Liver (tissue), 8 donors: ENCODE measurements at regions not wholly inside any gene's neighbourhood (a gene's known extent, or its start where the extent isn't known, plus 50 kb on each side); places are given as distances from the start of the nearest gene placed in this dataset.

Experiments used
- DNase-seq: peaks from one replicate; pipeline ENCODE4 v3.0.0-alpha.2; 2017; ENCODE audit warnings: low spot score
- H3K27ac ChIP-seq, 2 donors: one replicate each; pipeline ENCODE4 v1.7.0; 2013; ENCODE audit warnings: inconsistent platforms in 2 of 2, low read length in 2 of 2, control low read depth in 1 of 2, low read depth in 1 of 2, mild to moderate bottlenecking in 1 of 2
- H3K27me3 ChIP-seq, 4 donors: one replicate each; pipeline versions ENCODE4 v1.6.1 to v1.7.0; 2013; ENCODE audit warnings: low read length in 3 of 4, inconsistent platforms in 1 of 4, mild to moderate bottlenecking in 1 of 4, moderate library complexity in 1 of 4; ENCODE audit not compliant: control insufficient read depth in 4 of 4, insufficient read depth in 4 of 4
- H3K36me3 ChIP-seq, 4 donors: one replicate each; pipeline versions ENCODE4 v1.6.1 to v1.7.0; 2013; ENCODE audit warnings: low read length in 3 of 4, mild to moderate bottlenecking in 3 of 4, low read depth in 1 of 4, moderate library complexity in 1 of 4; ENCODE audit not compliant: control insufficient read depth in 4 of 4, insufficient read depth in 3 of 4
- H3K4me1 ChIP-seq, 4 donors: one replicate each; pipeline versions ENCODE4 v1.6.1 to v1.7.0; 2013; ENCODE audit warnings: low read length in 3 of 4, mild to moderate bottlenecking in 3 of 4, moderate library complexity in 1 of 4; ENCODE audit not compliant: control insufficient read depth in 4 of 4, insufficient read depth in 4 of 4
- H3K4me3 ChIP-seq, 3 donors: one replicate each; pipeline versions ENCODE4 v1.6.1 to v1.7.0; 2013; ENCODE audit warnings: low read length in 3 of 3, control low read depth in 1 of 3, low read depth in 1 of 3, mild to moderate bottlenecking in 1 of 3
- H3K9ac ChIP-seq, 2 donors: one replicate each; pipeline ENCODE4 v1.7.0; 2013; ENCODE audit warnings: low read length in 2 of 2, mild to moderate bottlenecking in 2 of 2, moderate library complexity in 2 of 2, control low read depth in 1 of 2, low read depth in 1 of 2
- H3K9me3 ChIP-seq, 4 donors: one replicate each; pipeline versions ENCODE4 v1.6.1 to v1.7.0; 2013; ENCODE audit warnings: low read length in 3 of 4; ENCODE audit not compliant: control insufficient read depth in 4 of 4
- CTCF ChIP-seq: fragments of 150-350 bp; IDR thresholded peaks from 2 replicates; pipeline ENCODE4 v1.5.1; 2017; ENCODE audit warnings: improper control_type of control experiment, low read depth, low read length; ENCODE audit not compliant: missing input control
- EGR1 ChIP-seq, 2 donors: IDR thresholded peaks; 2 replicates each; pipeline ENCODE4 v1.6.1; 2016 to 2018; ENCODE audit warnings: antibody characterized with exemption in 2 of 2, low read depth in 2 of 2
- FOXA1 ChIP-seq: IDR thresholded peaks from 2 replicates; pipeline ENCODE4 v1.6.1; 2016; ENCODE audit warnings: antibody characterized with exemption
- FOXA2 ChIP-seq: IDR thresholded peaks from 2 replicates; pipeline ENCODE4 v1.6.1; 2016; ENCODE audit warnings: antibody characterized with exemption
- GABPA ChIP-seq, 2 donors: IDR thresholded peaks in 1 of 2; conservative IDR thresholded peaks in 1 of 2; 2 replicates each; pipeline ENCODE4 v1.6.1; 2016; ENCODE audit warnings: antibody characterized with exemption in 2 of 2, mild to moderate bottlenecking in 1 of 2, moderate library complexity in 1 of 2
- HNF4A ChIP-seq, 2 donors: conservative IDR thresholded peaks; 2 replicates each; pipeline ENCODE4 v1.6.1; 2016; ENCODE audit warnings: antibody characterized with exemption in 2 of 2, mild to moderate bottlenecking in 2 of 2
- HNF4G ChIP-seq: IDR thresholded peaks from 2 replicates; pipeline ENCODE4 v1.6.1; 2016; ENCODE audit warnings: antibody characterized with exemption
- JUND ChIP-seq, 2 donors: IDR thresholded peaks; 2 replicates each; pipeline ENCODE4 v1.6.1; 2016; ENCODE audit warnings: antibody characterized with exemption in 2 of 2
- MAX ChIP-seq: IDR thresholded peaks from 2 replicates; pipeline ENCODE4 v1.6.1; 2016; ENCODE audit warnings: antibody characterized with exemption
- NR2F2 ChIP-seq: IDR thresholded peaks from 2 replicates; pipeline ENCODE4 v1.6.1; 2016; ENCODE audit warnings: antibody characterized with exemption
- RAD21 ChIP-seq, 2 donors: IDR thresholded peaks; 2 replicates each; pipeline ENCODE4 v1.6.1; 2016; ENCODE audit warnings: antibody characterized with exemption in 2 of 2, mild to moderate bottlenecking in 2 of 2
- RXRA ChIP-seq, 2 donors: IDR thresholded peaks; 2 replicates each; pipeline ENCODE4 v1.6.1; 2017 to 2018; ENCODE audit warnings: antibody characterized with exemption in 2 of 2, mild to moderate bottlenecking in 1 of 2
- SP1 ChIP-seq: IDR thresholded peaks from 2 replicates; pipeline ENCODE4 v1.6.1; 2018; ENCODE audit warnings: antibody characterized with exemption, mild to moderate bottlenecking
- TAF1 ChIP-seq: conservative IDR thresholded peaks from 2 replicates; pipeline ENCODE4 v1.6.1; 2016; ENCODE audit warnings: antibody characterized with exemption, mild to moderate bottlenecking
- YY1 ChIP-seq: IDR thresholded peaks from 2 replicates; pipeline ENCODE4 v1.6.1; 2016; ENCODE audit warnings: antibody characterized with exemption, mild to moderate bottlenecking
- ZBTB33 ChIP-seq: IDR thresholded peaks from 2 replicates; pipeline ENCODE4 v1.6.1; 2016; ENCODE audit warnings: antibody characterized with exemption
- whole genome bisulfite sequencing: extraction: QIAGEN DNeasy Blood & Tissue Kit; methylation state at CpG from one replicate; pipeline ENCODE4 v1.1.7; 2013; 5-methylcytosine and 5-hydroxymethylcytosine counted together
- TF ChIP-seq, protein P1 (sequence below): IDR thresholded peaks from 2 replicates; pipeline ENCODE4 v1.6.1; 2016; ENCODE audit warnings: antibody characterized with exemption, mild to moderate bottlenecking
- TF ChIP-seq, protein P2 (sequence below): IDR thresholded peaks from 2 replicates; pipeline ENCODE4 v1.6.1; 2016; ENCODE audit warnings: antibody characterized with exemption
- donor health status: healthy.
- donor health status: healthy.
- donor health status: healthy.
- donor health status: healthy.
- donor health status: healthy.

DNA sequence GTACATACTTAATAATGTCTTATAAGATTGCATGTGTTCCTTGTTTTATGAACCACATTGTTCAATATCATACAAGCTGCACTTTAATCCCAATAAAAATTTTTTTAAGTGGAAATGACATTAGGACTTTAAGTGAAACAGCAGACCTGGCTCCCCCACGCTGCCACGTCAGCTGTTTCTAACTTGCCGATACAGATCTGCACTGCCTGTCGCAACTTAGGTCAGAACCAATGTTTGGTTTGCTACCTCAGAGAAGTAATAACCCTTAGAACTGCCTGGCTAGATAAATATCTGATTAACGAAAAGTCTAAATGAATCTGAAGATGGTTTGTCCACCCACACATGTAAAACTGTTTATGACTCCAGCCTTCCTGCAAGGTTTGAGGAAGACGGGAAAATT, 327.5 kb upstream of the DACH1 start (continued):
- TF ChIP-seq, protein P1, sequence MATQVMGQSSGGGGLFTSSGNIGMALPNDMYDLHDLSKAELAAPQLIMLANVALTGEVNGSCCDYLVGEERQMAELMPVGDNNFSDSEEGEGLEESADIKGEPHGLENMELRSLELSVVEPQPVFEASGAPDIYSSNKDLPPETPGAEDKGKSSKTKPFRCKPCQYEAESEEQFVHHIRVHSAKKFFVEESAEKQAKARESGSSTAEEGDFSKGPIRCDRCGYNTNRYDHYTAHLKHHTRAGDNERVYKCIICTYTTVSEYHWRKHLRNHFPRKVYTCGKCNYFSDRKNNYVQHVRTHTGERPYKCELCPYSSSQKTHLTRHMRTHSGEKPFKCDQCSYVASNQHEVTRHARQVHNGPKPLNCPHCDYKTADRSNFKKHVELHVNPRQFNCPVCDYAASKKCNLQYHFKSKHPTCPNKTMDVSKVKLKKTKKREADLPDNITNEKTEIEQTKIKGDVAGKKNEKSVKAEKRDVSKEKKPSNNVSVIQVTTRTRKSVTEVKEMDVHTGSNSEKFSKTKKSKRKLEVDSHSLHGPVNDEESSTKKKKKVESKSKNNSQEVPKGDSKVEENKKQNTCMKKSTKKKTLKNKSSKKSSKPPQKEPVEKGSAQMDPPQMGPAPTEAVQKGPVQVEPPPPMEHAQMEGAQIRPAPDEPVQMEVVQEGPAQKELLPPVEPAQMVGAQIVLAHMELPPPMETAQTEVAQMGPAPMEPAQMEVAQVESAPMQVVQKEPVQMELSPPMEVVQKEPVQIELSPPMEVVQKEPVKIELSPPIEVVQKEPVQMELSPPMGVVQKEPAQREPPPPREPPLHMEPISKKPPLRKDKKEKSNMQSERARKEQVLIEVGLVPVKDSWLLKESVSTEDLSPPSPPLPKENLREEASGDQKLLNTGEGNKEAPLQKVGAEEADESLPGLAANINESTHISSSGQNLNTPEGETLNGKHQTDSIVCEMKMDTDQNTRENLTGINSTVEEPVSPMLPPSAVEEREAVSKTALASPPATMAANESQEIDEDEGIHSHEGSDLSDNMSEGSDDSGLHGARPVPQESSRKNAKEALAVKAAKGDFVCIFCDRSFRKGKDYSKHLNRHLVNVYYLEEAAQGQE, result no peak
- TF ChIP-seq TAF1, result no peak
- no peak for TF ChIP-seq MAX
- no peak for TF ChIP-seq GABPA (IDR thresholded peaks at IDR 0.05 in 1 of 2, conservative IDR thresholded peaks at IDR 0.05 in 1 of 2)
- no peak for TF ChIP-seq JUND (IDR thresholded peaks at IDR 0.05)
- TF ChIP-seq SP1, result no peak

DNA sequence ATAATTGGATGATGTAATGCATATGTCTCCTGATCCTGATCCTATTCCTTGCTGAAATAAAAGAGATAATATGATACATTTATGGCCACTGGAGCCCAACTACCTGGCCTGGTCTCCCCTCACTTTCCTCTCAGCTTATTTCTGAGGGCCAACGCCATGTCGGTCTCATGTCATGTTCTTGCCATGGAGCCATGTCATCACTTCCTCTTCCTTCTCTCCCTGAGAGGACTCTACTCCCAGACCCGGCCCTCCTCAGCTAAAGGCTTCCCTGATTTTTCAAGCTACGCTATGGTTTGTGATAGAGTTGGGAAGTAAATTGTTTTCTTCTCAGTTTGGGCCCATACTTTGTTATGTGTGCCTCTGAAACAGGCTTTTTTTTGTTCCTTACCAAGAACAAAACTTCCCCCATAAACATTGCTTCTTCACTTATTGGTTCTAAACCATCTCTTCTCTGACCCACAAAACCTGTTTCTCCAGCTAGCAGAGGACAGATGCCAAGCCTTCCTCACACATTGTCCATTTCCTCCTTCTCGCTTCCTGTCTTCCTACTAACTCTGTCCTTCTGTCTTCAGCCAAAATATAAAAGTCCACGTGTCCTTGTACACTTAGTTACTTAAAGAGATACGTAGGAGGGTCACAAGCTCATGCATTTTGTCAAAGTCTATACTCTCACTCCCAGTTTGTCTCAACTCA, 319.9 kb upstream of the DACH1 start:
- Histone ChIP-seq H3K9ac (no peak overlapping the region), H3K4me1 (no peaks in the 10 kb centered on the region), H3K9me3 (no peaks in the 10 kb centered on the region), H3K27ac (no peak overlapping the region), H3K36me3 (no peaks in the 10 kb centered on the region), H3K27me3 (no peaks in the 10 kb centered on the region), H3K4me3 (no peak overlapping the region)
- no peak for DNase-seq
- TF ChIP-seq HNF4G (no peak), NR2F2 (no peak), YY1 (no peak), FOXA1 (no peak), GABPA (IDR thresholded peaks at IDR 0.05 in 1 of 2, conservative IDR thresholded peaks at IDR 0.05 in 1 of 2) (no peak), HNF4A (conservative IDR thresholded peaks at IDR 0.05) (no peak), JUND (IDR thresholded peaks at IDR 0.05) (no peak), MAX (no peak), RAD21 (IDR thresholded peaks at IDR 0.05) (no peak)
- 50% methylated on average over 7 of the region's 7 CpGs for WGBS

DNA sequence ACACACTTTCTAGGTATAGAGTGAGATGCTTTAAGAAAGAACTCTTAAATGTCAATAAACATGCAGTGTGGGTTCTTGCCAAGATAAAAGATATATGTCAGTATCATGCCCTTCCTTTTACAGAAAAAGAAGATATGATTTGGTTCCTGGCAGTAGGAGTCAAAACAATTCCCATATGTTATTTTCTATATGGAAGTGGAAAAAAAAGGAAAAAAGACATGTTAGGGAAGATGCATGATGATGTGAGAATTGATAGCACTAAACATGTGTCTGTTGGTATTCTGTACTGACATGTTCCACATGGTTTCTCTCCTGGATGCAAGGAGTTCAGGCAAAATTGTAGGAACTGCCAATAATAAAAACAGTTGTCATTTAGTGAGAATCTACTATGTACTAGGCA, 318.8 kb upstream of the DACH1 start:
- Histone ChIP-seq H3K4me3 (no peak overlapping the region), H3K9me3 (no peaks in the 10 kb centered on the region), H3K27ac (no peak overlapping the region), H3K9ac (no peak overlapping the region), H3K36me3 (no peaks in the 10 kb centered on the region), H3K27me3 (no peaks in the 10 kb centered on the region), H3K4me1 (no peaks in the 10 kb centered on the region)
- no peak for DNase-seq
- TF ChIP-seq, protein P1, result no peak
- TF ChIP-seq, protein P2, sequence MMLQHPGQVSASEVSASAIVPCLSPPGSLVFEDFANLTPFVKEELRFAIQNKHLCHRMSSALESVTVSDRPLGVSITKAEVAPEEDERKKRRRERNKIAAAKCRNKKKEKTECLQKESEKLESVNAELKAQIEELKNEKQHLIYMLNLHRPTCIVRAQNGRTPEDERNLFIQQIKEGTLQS, result no peak
- TF ChIP-seq FOXA1 (no peak), RXRA (IDR thresholded peaks at IDR 0.05) (no peak), ZBTB33 (no peak), MAX (no peak), YY1 (no peak), SP1 (no peak), FOXA2 (no peak), EGR1 (IDR thresholded peaks at IDR 0.05; ENCODE audit: low read depth in 2 of 2) (no peak), HNF4A (conservative IDR thresholded peaks at IDR 0.05) (no peak), HNF4G (no peak), CTCF (no peak)
